Mucosa of rectum (tissue), 2 donors: ENCODE measurements at regions not wholly inside any gene's neighbourhood (a gene's known extent, or its start where the extent isn't known, plus 50 kb on each side); places are given as distances from the start of the nearest gene placed in this dataset.

Source experiments
- H3K27ac ChIP-seq, 2 donors: one replicate each; pipeline ENCODE4 v1.7.0; 2013; ENCODE audit warnings: inconsistent platforms in 2 of 2, low read depth in 2 of 2, low read length in 2 of 2
- H3K27me3 ChIP-seq, 2 donors: one replicate each; pipeline ENCODE4 v1.7.0; 2013; ENCODE audit warnings: low read length in 2 of 2; ENCODE audit not compliant: control insufficient read depth in 2 of 2, insufficient read depth in 2 of 2
- H3K36me3 ChIP-seq, 2 donors: one replicate each; pipeline ENCODE4 v1.7.0; 2013; ENCODE audit warnings: low read length in 2 of 2; ENCODE audit not compliant: control insufficient read depth in 2 of 2, insufficient read depth in 2 of 2
- H3K4me1 ChIP-seq, 2 donors: one replicate each; pipeline ENCODE4 v1.7.0; 2013; ENCODE audit warnings: low read length in 2 of 2, mild to moderate bottlenecking in 1 of 2; ENCODE audit not compliant: control insufficient read depth in 2 of 2, insufficient read depth in 2 of 2
- H3K4me3 ChIP-seq, 2 donors: one replicate each; pipeline ENCODE4 v1.7.0; 2013; ENCODE audit warnings: low read length in 2 of 2
- H3K9ac ChIP-seq, 2 donors: one replicate each; pipeline ENCODE4 v1.7.0; 2013; ENCODE audit warnings: low read length in 2 of 2, low read depth in 1 of 2, mild to moderate bottlenecking in 1 of 2
- H3K9me3 ChIP-seq, 2 donors: one replicate each; pipeline ENCODE4 v1.7.0; 2013; ENCODE audit warnings: low read length in 2 of 2; ENCODE audit not compliant: control insufficient read depth in 2 of 2
- donor health status: healthy.
- donor health status: Normal muscosa, but diverticular disease.

GRCh38 chr13:107867701-107868661 is 347.4 kb downstream of the LIG4 start:
- Histone ChIP-seq H3K9ac (no peak overlapping the region), H3K9me3 (no peaks in the 10 kb centered on the region), H3K27ac (no peak overlapping the region), H3K4me1 (no peaks in the 10 kb centered on the region), H3K27me3 (peaks cover 11 to 12% of the 10 kb centered on the region in 2 donors), H3K4me3 (peak overlapping the region in 1 of 2 donors; percentile 20), H3K36me3 (no peaks in the 10 kb centered on the region)

- H3K4me3 ChIP-seq, result no peak overlapping the region
- H3K4me1 ChIP-seq, result no peaks in the 10 kb centered on the region
- H3K9me3 ChIP-seq, result no peaks in the 10 kb centered on the region
- no peak overlapping the region for H3K9ac ChIP-seq
- no peaks in the 10 kb centered on the region for H3K36me3 ChIP-seq
- peaks cover 11 to 12% of the 10 kb centered on the region in 2 donors for H3K27me3 ChIP-seq
- H3K27ac ChIP-seq, result no peak overlapping the region
These were observed 348.3 kb downstream of the LIG4 start for GRCh38 chr13:107866941-107867623.

GRCh38 chr13:107866032-107866940 is 349.1 kb downstream of the LIG4 start:
- no peak overlapping the region for H3K9ac ChIP-seq

GRCh38 chr13:107865643-107866031 is 349.7 kb downstream of the LIG4 start:
- Histone ChIP-seq H3K4me1 (no peaks in the 10 kb centered on the region), H3K4me3 (no peak overlapping the region), H3K36me3 (no peaks in the 10 kb centered on the region), H3K27me3 (peaks cover 11 to 12% of the 10 kb centered on the region in 2 donors), H3K9ac (no peak overlapping the region), H3K9me3 (no peaks in the 10 kb centered on the region), H3K27ac (no peak overlapping the region)

More at GRCh38 chr13:107866032-107866940, 349.1 kb downstream of the LIG4 start:
- no peak overlapping the region for H3K27ac ChIP-seq
- no peaks in the 10 kb centered on the region for H3K9me3 ChIP-seq
- no peak overlapping the region for H3K4me3 ChIP-seq
- H3K4me1 ChIP-seq, result no peaks in the 10 kb centered on the region
- no peaks in the 10 kb centered on the region for H3K36me3 ChIP-seq
- peaks cover 11 to 12% of the 10 kb centered on the region in 2 donors for H3K27me3 ChIP-seq

- Histone ChIP-seq H3K9ac (no peak overlapping the region), H3K4me1 (no peaks in the 10 kb centered on the region), H3K27me3 (peaks cover 11 to 12% of the 10 kb centered on the region in 2 donors), H3K9me3 (no peaks in the 10 kb centered on the region), H3K27ac (no peak overlapping the region), H3K4me3 (no peak overlapping the region), H3K36me3 (no peaks in the 10 kb centered on the region)
These were observed 350.1 kb downstream of the LIG4 start for GRCh38 chr13:107865318-107865575.

GRCh38 chr13:107864543-107865317 is 350.6 kb downstream of the LIG4 start:
- Histone ChIP-seq H3K27me3 (peaks cover 11 to 12% of the 10 kb centered on the region in 2 donors), H3K4me3 (no peak overlapping the region), H3K4me1 (no peaks in the 10 kb centered on the region), H3K36me3 (no peaks in the 10 kb centered on the region), H3K27ac (no peak overlapping the region), H3K9me3 (no peaks in the 10 kb centered on the region), H3K9ac (no peak overlapping the region)

GRCh38 chr13:107860284-107860683 is 355.1 kb downstream of the LIG4 start:
- no peak overlapping the region for H3K4me3 ChIP-seq
- no peak overlapping the region for H3K27ac ChIP-seq
- no peaks in the 10 kb centered on the region for H3K4me1 ChIP-seq
- H3K36me3 ChIP-seq, result no peaks in the 10 kb centered on the region
- no peak overlapping the region for H3K9ac ChIP-seq
- peaks cover 1 to 3% of the 10 kb centered on the region in 2 donors for H3K27me3 ChIP-seq
- H3K9me3 ChIP-seq, result no peaks in the 10 kb centered on the region

DNA sequence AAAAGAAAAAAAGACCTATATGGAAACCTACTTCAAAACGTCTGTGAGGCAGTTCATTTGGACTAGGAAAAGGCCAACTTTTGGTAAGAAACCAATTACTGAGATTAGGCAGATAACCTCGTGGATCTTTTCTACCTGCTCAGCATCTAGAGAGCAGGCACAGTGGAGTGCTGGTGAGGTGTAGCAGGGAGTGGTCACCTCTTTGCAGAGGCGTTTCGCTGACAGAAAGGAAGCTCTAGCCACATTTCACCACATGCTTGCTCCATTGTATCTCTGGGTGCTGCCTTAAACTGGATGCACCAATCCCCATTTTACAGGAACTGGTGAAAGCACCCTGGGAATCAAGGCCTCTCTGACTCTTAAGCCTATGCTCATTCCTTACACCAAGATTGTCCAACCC is 360.5 kb downstream of the LIG4 start:
- Histone ChIP-seq H3K9ac (no peak overlapping the region), H3K27ac (no peak overlapping the region), H3K36me3 (no peaks in the 10 kb centered on the region), H3K4me3 (no peak overlapping the region), H3K27me3 (no peaks in the 10 kb centered on the region), H3K4me1 (no peaks in the 10 kb centered on the region), H3K9me3 (no peaks in the 10 kb centered on the region)

- Histone ChIP-seq H3K4me3 (no peak overlapping the region), H3K9me3 (no peaks in the 10 kb centered on the region), H3K9ac (no peak overlapping the region), H3K27me3 (no peaks in the 10 kb centered on the region), H3K36me3 (no peaks in the 10 kb centered on the region), H3K4me1 (no peaks in the 10 kb centered on the region), H3K27ac (no peak overlapping the region)
These were observed 363.3 kb downstream of the LIG4 start for GRCh38 chr13:107852072-107852471.
